Skeletal muscle tissue (tissue), 3 donors: ENCODE measurements at regions not wholly inside any gene's neighbourhood (a gene's known extent, or its start where the extent isn't known, plus 50 kb on each side); places are given as distances from the start of the nearest gene placed in this dataset.

ENCODE experiments used
- H3K27ac ChIP-seq: one replicate; pipeline ENCODE4 v1.7.0; 2013; ENCODE audit warnings: mild to moderate bottlenecking, low read depth, low read length, inconsistent platforms
- H3K27me3 ChIP-seq, 3 donors: one replicate each; pipeline ENCODE4 v1.7.0; 2013; ENCODE audit warnings: low read length in 3 of 3; ENCODE audit not compliant: control insufficient read depth in 3 of 3, insufficient read depth in 3 of 3
- H3K36me3 ChIP-seq, 3 donors: one replicate each; pipeline ENCODE4 v1.7.0; 2013; ENCODE audit warnings: low read length in 3 of 3; ENCODE audit not compliant: control insufficient read depth in 3 of 3, insufficient read depth in 3 of 3
- H3K4me1 ChIP-seq, 3 donors: one replicate each; pipeline ENCODE4 v1.7.0; 2013; ENCODE audit warnings: low read length in 3 of 3, mild to moderate bottlenecking in 3 of 3; ENCODE audit not compliant: control insufficient read depth in 3 of 3, insufficient read depth in 3 of 3
- H3K4me3 ChIP-seq, 3 donors: one replicate each; pipeline ENCODE4 v1.7.0; 2013; ENCODE audit warnings: low read length in 3 of 3
- H3K9ac ChIP-seq, 3 donors: one replicate each; pipeline ENCODE4 v1.7.0; 2013; ENCODE audit warnings: low read length in 3 of 3, mild to moderate bottlenecking in 3 of 3, moderate library complexity in 2 of 3, low read depth in 1 of 3
- H3K9me3 ChIP-seq, 3 donors: one replicate each; pipeline ENCODE4 v1.7.0; 2013; ENCODE audit warnings: low read length in 3 of 3; ENCODE audit not compliant: control insufficient read depth in 3 of 3
- donor health status: Osteomylitis.

DNA sequence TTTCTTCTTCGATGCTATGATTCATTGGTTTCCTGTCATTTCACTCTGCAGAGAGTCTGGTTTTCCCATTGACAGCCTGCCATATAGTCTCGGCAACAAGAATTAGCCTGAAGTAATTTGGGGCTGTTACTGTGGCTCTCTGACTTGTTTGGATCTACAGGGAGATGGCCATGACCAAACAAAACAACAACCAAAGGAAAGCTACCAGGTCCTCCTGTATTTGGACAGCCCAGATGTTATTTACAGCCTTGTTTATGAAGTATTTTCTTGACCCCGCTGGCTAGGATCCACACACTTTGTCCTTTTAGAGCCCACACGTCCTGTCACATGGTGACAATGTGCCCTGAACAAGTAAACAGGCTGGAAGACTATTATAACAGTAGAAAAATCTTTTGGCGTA lies 111.4 kb upstream of the PREP start:
- no peaks in the 10 kb centered on the region for H3K36me3 ChIP-seq
- peaks cover 0 to 4% (median 0%) of the 10 kb centered on the region in 3 donors for H3K9me3 ChIP-seq
- peaks cover 0 to 5% (median 0%) of the 10 kb centered on the region in 3 donors for H3K4me1 ChIP-seq
- H3K27ac ChIP-seq = no peak overlapping the region
- H3K4me3 ChIP-seq = no peak overlapping the region
- H3K27me3 ChIP-seq = no peaks in the 10 kb centered on the region
- H3K9ac ChIP-seq = no peak overlapping the region

DNA sequence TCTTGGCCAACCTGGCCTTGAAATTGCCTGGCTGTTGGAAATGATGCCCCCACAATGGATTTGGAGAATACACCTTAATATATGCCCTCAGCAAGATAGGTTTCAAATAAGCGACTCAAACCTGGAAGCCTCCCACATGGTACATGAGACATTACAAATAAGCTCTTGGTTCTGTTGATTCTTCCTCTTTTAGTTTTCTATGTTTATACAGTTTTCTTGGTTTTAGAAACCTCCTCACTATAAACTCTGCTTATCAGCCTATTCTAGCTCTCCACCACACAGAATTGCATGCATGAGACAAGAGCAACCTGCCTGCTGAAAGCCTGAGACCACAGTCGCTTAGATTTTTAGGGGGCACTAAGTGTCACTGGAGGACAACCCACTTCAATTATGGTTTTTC lies 108.8 kb upstream of the PREP start:
- no peaks in the 10 kb centered on the region for H3K36me3 ChIP-seq
- H3K9ac ChIP-seq = no peak overlapping the region
- H3K27ac ChIP-seq = no peak overlapping the region
- peaks cover 0 to 2% (median 0%) of the 10 kb centered on the region in 3 donors for H3K9me3 ChIP-seq
- H3K4me1 ChIP-seq = peaks cover 0 to 5% (median 0%) of the 10 kb centered on the region in 3 donors
- H3K4me3 ChIP-seq = no peak overlapping the region
- H3K27me3 ChIP-seq = no peaks in the 10 kb centered on the region

DNA sequence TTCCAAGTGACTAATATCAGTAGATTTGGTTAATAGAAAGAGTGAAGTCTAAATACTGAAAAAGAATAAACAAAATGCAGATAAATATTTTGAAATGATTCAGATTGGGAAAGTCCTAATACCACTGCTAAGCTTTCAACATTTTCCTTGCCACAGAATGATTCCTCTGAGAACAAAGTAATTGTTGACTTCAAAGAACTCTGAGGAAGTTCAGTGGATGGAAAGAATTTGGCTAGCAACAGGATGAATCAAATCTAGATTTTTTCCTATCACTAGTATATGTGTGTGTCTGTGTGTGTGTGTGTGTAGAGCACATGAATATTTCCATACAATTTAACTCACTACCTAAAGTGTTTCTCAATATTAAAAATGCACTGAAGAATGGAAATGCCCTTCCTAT lies 107.9 kb upstream of the PREP start:
- Histone ChIP-seq H3K4me3 (no peak overlapping the region), H3K27ac (no peak overlapping the region), H3K9me3 (no peaks in the 10 kb centered on the region), H3K27me3 (no peaks in the 10 kb centered on the region), H3K4me1 (peaks cover 0 to 5% (median 0%) of the 10 kb centered on the region in 3 donors), H3K9ac (no peak overlapping the region), H3K36me3 (no peaks in the 10 kb centered on the region)

DNA sequence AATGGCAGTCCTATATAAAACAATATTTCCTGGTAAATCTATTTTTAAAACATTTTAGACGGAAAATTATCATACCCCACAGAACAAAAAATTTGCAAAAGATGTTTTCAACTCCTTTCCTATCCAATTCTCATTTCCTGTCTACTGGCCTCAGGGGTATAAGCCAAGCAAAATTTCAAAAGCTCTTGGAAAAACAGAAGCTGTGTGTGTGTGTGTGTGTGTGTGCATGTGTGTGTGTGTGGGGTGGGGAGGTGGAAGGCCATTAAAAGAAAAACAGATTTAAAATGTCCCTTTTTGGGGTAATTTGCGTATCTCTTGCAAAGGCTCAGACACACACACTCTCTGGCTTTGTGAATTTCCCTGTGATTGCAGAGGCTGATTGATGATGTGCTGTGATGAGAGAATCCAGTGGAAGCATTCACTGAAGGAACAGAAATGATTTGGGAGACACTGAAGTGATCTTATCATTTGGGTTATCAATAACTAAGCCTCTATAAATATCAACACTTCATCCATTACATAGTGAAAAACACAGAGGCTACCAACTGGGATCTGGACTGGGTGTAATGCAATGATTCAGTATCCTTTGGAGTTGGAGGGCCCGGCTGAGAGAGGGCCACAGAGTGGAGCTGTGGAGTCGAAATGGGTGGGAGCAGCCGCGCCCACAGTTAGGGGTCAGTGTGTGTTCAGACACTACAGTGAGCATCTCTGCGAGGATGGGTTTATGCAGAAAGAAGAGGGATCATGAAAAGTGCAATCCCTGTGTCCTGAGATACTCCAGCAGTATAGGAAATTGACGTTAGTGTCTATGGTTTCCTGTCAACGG lies 106.8 kb upstream of the PREP start:
- Histone ChIP-seq H3K36me3 (no peaks in the 10 kb centered on the region), H3K4me1 (peaks cover 0 to 5% (median 0%) of the 10 kb centered on the region in 3 donors), H3K4me3 (no peak overlapping the region), H3K27me3 (no peaks in the 10 kb centered on the region), H3K27ac (no peak overlapping the region), H3K9me3 (no peaks in the 10 kb centered on the region), H3K9ac (no peak overlapping the region)

DNA sequence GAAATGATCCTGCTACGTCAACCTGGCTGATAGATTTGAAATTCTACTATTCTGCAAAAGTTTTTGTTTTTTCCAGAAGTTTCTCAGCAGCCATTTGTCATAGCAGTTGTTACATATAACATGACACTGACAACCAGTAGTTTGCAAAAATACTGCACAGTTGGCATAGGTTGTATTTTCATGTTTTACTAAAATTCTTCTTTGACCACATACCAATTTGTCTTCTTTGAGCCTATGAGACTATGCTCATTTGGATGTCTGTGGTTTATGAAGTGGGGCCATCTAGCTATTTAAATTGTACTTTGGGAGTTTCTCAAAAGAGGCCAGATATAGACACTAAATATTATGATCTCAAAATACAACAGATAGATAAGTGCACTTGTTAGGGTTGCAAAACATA lies 104.9 kb upstream of the PREP start:
- Histone ChIP-seq H3K9ac (no peak overlapping the region), H3K4me3 (no peak overlapping the region), H3K36me3 (no peaks in the 10 kb centered on the region), H3K9me3 (no peaks in the 10 kb centered on the region), H3K4me1 (peaks cover 0 to 5% (median 0%) of the 10 kb centered on the region in 3 donors), H3K27ac (no peak overlapping the region), H3K27me3 (no peaks in the 10 kb centered on the region)

DNA sequence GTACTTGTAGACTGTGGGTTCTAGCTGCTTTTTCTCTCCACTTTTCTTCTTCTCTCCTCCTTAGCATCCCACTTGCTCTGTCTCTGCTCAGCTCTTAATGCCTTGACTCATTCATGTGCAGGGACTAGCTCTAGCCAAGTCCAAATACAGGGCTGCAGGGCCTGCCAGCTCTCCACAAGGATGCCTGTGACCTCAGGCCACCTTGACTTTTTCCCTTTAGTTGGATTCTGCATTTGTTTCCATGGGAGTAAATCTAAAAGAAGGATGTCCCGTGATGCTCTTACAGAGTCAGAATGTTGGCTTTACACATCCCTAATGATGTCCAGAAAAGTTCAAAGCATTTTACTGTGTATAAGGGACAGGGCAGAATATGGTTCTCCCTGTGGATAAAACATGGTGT lies 101.8 kb upstream of the PREP start:
- H3K9ac ChIP-seq = no peak overlapping the region
- H3K4me3 ChIP-seq = no peak overlapping the region
- H3K27me3 ChIP-seq = no peaks in the 10 kb centered on the region
- no peaks in the 10 kb centered on the region for H3K36me3 ChIP-seq
- H3K9me3 ChIP-seq = no peaks in the 10 kb centered on the region
- no peak overlapping the region for H3K27ac ChIP-seq
- H3K4me1 ChIP-seq = no peaks in the 10 kb centered on the region

DNA sequence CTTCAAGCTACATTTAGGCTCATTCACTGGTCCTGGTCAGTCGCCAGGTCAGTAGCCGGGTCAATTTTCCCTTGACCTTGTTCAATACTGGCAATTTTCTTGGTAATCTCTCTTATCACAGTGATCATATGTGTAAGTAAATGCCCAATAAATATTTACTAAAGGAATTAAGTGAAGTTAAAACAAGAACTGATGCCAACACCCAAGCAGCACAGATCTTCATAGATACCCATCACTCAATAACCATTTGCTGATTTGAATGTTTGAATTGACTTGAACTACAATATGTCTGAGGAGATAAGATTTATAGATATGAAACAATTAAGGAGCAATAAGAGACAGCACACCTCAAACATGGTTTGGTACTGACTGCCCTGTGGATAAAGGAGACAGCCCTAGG lies 100.8 kb upstream of the PREP start:
- no peaks in the 10 kb centered on the region for H3K36me3 ChIP-seq
- no peak overlapping the region for H3K9ac ChIP-seq
- H3K27me3 ChIP-seq = no peaks in the 10 kb centered on the region
- no peaks in the 10 kb centered on the region for H3K4me1 ChIP-seq
- H3K27ac ChIP-seq = no peak overlapping the region
- H3K9me3 ChIP-seq = no peaks in the 10 kb centered on the region
- H3K4me3 ChIP-seq = no peak overlapping the region

DNA sequence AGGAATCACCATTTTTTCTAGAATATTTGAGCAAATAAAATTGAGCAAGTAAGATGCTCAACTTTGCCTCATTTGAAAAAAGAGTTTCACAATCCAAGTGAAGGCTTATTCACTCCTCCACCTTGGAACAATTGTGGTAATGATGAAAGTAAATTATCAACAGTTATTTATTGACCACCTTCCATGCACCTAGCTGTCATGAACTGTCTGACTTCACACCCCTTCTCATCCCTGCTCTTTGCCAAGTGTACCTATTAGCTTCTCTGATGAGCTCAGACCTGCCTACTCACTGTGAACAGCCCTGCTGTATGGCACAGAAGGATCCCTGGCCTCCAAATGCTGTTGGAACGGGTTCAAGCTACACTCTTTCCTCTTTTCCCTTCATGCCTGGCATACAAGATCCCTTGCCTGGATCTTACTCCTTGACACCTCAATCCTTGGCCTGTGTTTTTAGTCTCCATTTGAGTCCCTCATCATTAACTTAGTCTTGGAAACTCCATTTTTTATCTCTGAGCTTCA lies 99.0 kb upstream of the PREP start:
- Histone ChIP-seq H3K27ac (no peak overlapping the region), H3K36me3 (no peaks in the 10 kb centered on the region), H3K4me1 (no peaks in the 10 kb centered on the region)

DNA sequence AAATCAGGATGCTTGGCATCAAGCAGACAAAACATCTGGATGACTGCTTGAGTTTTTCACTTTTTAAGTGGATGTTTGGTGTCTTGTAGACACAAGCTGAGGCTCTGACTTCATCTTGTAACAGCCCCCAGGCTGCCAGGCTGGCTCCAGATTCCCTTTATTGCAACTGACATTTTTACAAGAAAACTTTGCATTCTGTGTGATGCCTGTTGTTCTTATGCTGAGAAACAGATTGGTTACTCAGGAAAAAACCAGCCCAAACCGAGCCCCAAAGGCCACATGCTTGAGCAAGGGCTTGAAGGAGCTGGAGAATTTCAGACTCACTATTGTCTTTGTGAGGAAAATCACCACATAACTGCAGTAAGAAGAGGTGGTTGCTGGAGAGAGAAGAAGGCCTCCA lies 98.4 kb upstream of the PREP start:
- Histone ChIP-seq H3K36me3 (no peaks in the 10 kb centered on the region), H3K4me1 (no peaks in the 10 kb centered on the region), H3K9me3 (no peaks in the 10 kb centered on the region), H3K27me3 (no peaks in the 10 kb centered on the region), H3K9ac (no peak overlapping the region), H3K4me3 (no peak overlapping the region), H3K27ac (no peak overlapping the region)

More for the DNA sequence above, 99.0 kb upstream of the PREP start:
- no peak overlapping the region for H3K4me3 ChIP-seq
- H3K9me3 ChIP-seq = no peaks in the 10 kb centered on the region
- no peak overlapping the region for H3K9ac ChIP-seq
- no peaks in the 10 kb centered on the region for H3K27me3 ChIP-seq

DNA sequence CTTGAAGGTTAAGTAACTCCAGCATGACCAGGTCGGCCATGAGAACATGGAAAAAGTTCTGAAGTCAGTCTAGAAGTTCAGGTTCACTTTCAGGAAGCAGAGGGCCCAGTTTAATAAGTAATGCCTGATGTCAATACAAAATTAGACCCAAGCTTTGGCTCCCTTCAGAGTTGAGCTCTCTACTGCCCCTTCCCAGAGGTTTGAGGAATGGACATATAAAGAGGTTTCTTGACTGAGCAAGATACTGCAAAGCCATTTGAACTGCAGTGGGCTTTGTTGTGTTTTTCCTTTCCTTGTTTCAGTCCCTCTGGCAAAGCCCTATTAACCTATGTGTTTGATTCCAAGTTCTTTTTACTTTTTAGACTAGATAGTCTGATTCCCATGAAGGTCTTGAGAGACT lies 97.8 kb upstream of the PREP start:
- Histone ChIP-seq H3K4me1 (no peaks in the 10 kb centered on the region), H3K36me3 (no peaks in the 10 kb centered on the region), H3K4me3 (no peak overlapping the region), H3K27ac (no peak overlapping the region), H3K27me3 (no peaks in the 10 kb centered on the region), H3K9me3 (no peaks in the 10 kb centered on the region), H3K9ac (no peak overlapping the region)
